HG02571 (cell line): ENCODE measurements at regions not wholly inside any gene's neighbourhood (a gene's known extent, or its start where the extent isn't known, plus 50 kb on each side); places are given as distances from the start of the nearest gene placed in this dataset.
"Not testable (repeated sequence)": the region's sequence is repeated elsewhere in the genome, so short reads cannot be mapped to it uniquely, and the experiment has no call there.

ENCODE experiments used
- ATAC-seq: cut with Tn5 transposase; IDR thresholded peaks from one replicate; pipeline ENCODE4 v1.9.1; 2021; ENCODE audit warnings: mild to moderate bottlenecking, moderate library complexity; ENCODE audit not compliant: unreplicated experiment

DNA sequence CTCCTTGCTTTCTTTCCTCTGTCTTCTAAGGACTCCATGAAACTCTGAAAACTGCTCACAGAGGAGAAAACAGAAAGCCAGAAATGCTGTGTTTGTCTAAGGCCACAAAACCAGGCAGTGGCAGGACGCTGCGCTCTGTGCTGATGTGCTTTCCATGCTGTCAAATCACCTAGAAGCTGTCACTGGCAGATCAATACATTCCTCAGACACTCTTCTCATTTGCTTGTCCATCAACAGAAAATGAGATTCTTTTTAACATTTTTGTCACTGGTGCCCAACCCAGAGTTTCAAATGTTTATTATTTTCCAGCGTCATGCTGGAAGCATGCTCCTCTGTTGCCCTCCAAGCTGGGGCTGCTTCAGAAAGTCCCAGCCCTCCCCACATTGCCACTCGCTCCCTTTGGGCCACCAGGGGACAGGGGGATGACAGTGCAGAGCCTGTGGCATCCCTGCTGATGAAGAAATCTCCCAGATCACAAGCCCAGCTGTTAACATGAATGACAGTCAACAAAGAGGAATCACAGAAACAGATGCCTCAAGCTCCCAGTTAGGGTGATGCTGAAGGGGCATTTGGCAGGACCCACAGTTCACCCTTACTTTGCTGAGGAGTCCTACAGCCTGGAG is 117.5 kb upstream of the MEIS1 start:
- no peak for ATAC-seq

DNA sequence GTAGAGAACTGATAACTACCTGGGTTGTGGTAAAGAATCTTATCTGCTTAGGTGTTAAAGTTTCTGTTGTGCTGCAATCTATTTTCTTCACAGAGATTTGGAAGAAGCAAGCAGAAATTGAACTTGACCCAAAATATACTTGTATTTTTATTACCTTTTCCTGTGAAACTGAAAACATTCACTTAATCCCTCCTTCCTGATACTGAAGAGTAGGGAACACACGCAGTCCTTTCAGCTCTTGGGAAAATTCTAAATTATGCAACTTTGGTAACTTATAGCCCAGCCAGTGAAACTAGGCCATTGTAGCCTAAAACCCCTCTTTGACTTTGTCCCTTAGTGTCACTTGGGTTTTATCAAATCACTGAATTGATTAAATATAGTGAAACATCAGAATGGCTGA is 128.4 kb upstream of the MEIS1 start:
- no peak for ATAC-seq

DNA sequence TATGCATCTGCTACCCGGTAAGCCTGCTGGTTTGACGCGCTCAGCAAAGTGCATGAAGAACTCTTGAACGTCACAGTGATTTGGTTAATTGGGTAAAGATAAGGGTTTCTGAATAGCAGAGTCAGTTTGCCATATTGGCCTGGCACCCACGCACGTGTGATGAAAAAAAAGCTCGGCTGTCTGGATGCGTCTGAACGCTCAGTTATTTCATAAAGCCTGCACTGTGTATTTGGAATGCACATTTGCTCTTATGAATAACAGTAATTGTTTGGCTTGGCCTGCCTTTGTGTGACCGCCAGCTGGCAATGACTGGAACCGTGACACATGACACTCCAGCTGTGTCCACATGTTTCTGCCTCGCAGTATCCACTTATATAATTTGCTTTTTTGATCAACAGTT is 129.2 kb upstream of the MEIS1 start:
- ATAC-seq: no peak

DNA sequence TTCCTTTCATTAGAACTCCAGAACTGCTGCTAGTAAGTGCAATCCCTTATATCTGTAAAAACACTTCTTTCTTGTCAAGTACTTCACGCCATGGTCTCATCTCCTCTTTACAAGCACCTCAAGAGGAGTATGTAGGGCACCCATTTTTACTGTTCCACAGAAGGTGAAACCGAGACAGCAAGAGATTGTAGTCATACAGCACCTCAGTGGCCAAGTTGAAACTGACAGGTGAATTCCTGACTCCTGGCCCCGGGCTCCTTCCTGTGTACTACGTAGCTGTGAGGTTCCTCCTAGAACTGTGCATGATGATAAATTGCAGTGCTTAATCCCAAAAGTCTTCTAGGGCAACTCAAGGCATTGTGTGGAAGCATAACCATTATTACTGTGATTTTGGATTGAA is 131.5 kb upstream of the MEIS1 start:
- ATAC-seq: no peak

DNA sequence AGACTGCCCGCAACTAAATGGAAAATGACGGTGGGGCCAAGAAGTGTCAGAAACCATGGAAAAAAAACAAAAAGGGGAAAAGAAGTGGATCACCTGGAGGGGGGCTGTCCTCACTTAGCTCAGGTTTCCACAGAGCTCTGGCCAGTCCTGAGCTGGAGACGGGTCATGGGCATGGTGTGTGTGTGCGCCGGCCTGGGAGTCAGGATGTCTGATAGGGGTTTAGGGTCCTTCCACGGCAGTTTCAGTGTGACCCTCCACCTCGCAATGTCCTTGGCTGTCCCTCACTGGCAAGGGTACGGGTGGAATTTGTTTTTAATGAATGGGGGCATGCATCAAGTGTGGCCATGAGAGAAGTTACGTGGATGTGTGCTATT is 133.2 kb upstream of the MEIS1 start:
- ATAC-seq: no peak

DNA sequence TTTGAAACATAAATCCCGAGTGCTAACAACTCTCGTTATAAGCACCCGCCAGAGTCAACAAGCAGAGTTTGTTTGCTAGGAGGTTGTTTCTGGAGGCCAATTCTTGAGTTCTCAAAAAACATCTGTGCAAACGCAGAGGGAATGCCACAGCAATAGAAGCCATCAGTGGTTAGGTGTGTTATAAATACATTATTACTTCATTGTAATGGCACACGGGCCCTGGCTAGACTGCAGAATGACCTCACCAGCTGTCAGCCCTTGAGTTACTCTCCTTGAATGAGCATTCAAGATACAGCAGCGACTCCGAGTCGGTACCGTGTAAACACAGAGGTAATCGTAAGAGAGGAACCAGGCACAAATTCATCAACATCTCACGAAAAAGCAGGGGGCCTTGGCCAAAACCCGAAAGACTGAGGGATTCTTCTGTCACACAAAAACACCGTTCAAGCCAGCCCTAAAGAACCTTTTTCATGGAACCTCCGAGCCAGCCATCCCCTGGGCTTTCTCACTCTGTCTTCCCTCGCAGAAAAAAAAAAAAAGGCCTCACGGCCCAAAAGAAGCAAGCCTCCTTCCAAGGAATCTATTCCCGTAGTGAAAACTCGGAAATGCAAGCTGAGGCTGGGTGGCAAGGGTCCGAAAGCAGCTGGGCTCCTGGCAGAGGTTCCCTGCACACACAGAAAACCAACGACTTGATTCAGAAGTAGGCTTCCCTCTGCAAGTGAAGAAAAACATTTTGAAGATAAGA is 133.7 kb upstream of the MEIS1 start:
- no peak for ATAC-seq

DNA sequence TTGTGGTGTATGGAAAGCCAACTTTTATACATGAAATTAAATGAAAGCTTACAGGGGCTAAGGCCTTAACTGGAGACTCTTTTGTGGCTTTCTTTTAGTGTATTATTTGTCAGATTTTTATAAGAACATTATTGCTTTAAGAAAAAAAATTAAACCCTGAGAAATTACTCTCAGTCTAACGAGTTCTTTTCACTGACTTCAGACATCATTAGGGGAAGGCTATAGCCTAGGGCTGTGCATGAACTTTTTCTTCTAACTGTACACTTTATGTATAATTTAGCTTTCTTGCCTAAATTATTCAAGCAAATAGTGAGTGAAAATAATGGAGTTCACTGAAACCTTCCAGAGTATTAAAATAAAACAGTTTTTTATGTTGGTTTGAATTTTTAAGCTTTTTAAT is 151.1 kb upstream of the MEIS1 start:
- ATAC-seq: no peak

DNA sequence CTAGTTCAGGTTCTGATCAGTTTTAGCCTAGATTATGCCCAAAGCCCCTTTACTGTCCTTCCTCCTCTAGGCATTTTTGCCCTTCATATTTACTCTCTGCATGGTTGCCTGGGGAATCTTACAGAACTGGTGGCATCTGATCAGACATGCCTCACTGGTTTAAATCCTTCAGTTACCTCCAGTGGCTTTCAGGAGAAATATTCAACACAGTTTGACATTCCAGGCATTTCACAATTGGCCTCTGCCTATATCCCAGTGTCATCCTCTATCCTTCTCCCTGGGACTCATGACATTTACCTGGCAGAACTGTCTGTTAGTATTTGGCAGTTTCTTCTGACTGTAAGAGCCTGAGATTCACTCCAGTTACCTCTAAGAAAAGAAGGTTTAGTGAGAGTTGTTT is 152.9 kb upstream of the MEIS1 start:
- no peak for ATAC-seq

DNA sequence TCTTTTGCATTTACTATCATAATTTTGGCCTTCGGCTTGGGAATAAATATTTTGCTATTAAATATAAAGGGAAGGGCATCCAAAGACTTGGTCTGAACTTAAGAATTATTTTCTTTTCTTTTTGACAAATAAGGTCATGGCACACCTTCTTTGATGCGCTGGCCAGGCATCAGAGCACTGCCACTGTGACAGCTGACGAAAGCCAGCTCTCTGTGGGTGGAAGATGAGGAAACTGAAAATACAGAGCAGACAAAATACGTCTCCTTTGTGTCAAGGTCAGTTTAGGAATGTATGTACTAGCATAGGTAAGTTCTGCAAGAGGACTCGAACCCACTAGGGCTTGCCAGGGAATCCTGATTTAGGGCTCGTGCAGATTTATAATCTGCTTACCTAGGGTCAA is 155.9 kb upstream of the MEIS1 start:
- ATAC-seq: no peak

DNA sequence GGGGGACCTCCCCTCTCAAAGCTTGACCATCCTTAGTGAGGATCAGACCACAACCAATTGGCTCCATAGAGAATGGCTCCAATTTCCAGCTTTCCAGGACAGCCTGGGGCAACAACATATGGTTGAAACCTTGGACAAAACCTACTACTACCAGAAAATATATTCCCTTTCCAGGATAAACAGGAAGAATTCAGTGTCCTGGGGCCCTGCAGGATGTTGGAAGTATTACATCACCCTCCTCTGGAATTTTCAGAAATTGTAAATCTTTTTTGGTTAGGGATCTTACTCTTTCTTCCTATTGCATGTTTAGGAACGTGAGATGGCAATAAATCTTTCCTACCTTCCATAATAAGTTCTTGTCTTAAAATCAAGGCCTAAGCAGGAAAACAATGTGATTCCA is 158.9 kb upstream of the MEIS1 start:
- no peak for ATAC-seq

DNA sequence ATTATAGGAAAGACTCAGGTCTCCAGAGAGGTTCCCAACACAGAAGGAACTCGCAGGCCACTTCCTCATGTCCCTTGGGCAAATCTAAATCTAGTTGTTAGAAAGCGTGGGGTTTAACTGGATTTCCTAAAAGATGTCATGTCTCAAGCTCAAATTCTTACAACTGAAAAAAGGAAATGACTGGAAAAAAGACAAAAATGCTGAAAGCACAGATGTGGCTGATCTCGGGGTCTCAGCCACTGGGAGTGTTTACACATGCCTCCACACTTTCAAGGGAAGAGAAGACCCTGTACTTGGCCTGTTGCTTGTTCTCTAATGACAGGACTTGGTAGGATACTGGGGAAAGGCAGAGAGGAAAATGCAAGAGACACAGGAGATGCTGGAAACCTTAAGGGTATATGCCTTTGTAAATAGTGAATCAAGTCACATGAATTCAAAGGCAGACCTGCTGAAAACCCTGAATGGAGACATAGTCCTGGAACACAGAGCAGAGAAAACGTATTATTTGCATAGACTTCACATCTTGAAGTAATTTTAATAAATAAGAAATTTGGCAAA is 160.9 kb upstream of the MEIS1 start:
- ATAC-seq: no peak

DNA sequence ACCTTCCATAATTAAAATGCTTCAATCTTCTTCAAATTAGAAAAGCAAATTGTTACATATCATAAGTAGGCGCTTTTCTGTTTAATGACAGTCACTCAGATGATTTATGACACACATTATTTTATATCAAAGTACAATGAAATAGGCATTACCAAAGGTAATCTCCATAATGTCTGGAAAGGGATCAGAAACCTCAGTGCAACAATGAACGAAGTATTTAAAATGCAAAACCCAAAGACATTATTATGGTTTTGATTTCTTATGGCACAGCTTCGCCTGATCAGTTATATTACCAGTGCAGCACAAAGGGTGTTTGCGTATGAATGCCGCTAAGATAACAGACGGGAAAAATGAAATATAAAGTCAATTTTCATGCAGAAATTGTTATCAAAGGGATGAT is 162.2 kb upstream of the MEIS1 start:
- no peak for ATAC-seq

DNA sequence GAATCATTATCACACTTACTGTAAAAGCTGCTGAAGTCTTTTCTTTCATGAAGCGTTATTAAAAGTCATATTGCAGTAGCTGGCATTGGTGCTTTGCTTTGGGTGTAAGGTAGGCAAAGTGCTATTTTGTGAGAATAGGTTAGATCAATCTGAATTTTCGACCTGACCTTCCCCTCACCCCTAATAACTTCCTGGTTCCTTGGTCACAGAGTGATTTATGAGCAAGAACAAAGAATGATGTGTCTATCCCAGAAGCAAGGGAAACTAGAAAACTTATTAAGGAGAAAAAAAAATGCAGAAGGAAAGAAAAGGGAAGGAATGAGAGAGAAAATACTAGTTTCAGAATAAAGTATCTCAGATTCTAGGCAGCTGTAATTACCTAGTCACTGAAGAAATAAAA is 163.1 kb upstream of the MEIS1 start:
- no peak for ATAC-seq

DNA sequence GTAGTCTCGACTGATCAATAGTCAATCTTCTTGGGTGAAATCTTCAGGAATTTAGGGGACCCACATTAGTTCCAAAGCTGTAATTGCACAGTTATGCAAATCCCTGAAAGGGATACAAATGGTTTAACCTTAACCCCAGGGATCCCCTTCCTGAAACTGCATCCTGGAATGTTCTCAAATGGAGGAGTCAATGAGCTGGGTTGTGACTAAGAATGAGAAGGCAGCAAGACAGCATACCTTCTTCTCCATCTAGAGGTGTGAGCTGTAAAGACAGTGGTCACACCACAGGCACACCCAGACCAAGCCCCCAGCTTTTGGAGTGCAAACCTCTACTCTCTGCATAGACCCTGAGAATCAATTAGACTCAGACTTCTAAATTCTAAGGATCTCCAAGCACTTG is 164.7 kb upstream of the MEIS1 start:
- ATAC-seq: no peak

DNA sequence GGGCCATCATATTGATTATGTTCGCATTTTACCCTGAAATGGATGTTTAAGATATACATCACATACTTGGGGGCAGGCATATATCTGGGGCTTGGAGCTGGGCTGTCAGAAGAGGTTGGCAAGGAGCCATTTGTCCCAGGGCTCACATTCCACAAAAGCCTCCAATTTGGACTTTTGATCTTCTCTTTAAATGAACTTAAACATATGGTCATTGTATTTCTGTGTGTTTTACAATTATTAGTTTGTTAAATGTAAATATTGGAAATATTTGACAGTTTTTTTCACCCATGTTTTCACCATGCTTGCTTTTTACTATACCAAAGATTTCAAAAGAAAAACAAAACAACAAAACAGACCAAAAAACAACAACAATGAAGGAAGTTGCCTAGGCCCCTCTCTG is 165.8 kb upstream of the MEIS1 start:
- ATAC-seq: no peak

DNA sequence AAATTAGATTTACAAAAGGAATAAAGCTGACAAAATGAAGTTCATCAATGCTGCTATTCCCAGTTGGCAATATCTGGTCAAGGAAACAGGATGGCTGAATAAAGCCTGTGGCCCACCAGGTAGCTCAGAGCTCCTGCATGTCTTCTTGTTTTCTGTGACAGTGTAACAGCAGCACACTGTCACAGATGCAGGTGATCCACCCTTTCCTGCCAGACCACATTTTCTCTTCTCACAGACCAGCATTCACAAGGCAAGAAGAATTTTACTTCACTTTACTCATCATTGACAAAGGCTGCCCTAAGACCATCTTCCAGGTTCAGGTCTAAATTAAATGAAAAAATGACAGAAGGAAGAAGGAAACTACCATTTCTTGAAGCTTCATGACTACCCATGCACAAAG is 166.2 kb upstream of the MEIS1 start:
- ATAC-seq: no peak

DNA sequence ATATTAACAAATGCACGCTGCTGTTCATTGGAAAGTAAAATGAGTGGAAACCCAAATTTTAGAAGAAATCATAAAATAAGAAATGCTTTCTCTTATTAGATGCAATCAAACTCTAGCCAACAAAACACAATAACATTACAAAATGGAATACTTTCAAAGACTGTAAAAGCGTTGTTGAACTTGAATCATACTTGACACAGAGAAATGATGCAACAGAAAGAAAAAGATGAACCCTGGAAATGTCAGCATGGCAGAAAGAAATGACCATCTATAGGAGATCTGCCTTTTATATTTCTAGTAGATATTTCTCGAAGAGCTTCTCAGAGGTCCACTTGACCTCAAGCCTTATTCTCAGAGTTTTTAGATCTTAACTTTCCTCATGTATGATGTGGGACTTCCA is 170.6 kb upstream of the MEIS1 start:
- ATAC-seq: no peak

DNA sequence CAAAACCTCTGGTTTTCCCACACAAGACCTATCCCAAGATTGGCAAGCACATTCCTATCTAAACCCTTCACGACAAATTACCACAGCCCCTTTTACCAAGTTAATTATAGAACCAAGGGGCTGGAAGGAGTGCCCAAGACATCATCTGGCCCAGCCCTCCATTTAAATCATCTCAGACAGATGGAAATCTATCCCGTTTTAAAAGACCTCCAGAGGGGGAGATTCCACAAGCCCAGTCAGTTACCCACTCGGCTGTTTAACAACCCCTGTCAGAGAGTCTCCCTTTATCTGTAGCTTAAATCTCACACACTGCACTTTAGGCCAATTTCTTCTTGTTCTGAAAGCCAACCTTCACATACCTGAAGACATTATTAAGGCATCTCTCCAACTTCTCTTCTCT is 179.1 kb upstream of the MEIS1 start:
- ATAC-seq: no peak

DNA sequence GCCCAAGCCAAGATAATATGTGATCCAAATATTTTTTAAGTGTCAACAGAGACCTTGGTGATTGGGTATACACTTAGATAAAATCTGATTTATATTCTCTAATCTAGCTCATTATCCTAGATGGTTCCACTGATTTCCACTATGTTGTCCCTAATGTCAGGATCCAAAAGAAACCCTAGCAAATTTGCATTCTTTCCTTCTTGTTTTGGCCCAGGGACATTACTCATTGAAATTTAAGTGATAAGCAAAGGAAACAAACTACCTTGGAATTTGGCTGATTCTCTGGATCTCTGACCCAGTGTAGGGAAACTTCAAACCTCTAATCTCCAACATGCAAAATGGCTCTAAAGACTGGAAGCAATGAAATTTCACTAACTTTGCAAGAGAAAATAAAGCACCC is 179.8 kb upstream of the MEIS1 start:
- ATAC-seq: no peak

DNA sequence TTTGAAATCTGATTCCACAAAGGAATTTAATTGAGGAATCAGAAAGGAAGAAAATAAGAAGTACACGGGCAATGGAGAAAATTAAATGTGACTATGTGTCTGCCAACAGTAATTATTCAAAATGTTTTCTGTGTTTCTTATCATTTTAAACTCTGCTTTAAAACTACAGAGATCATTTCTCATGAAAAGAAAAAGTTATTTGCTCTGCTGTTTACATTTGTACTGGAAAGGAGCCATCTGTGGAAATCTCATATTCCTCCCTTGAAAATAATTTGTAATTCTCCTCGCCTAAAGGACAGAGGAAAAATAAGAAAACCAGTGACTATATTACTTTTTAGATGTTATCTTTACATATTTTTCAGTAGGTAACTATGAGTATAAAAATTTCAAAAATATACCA is 181.9 kb upstream of the MEIS1 start:
- no peak for ATAC-seq

DNA sequence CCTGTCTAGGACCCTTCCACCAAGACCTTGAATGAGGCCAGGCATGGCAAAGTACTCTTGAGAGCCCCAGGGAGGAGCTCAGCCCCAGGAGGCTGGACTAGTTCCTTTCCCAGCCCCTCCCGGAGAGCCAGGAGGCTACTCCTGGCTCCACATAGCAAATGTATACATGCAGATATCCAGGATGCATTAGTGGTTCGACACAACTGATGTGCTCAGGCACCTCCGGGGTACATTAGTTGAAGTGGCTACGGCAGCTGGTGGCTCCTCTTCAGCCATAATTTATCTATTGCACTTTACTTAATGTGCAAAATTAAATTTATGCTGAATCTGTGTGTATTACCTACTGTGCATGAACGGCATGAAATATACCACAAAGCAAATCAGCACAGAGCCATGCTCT is 182.8 kb upstream of the MEIS1 start:
- no peak for ATAC-seq

DNA sequence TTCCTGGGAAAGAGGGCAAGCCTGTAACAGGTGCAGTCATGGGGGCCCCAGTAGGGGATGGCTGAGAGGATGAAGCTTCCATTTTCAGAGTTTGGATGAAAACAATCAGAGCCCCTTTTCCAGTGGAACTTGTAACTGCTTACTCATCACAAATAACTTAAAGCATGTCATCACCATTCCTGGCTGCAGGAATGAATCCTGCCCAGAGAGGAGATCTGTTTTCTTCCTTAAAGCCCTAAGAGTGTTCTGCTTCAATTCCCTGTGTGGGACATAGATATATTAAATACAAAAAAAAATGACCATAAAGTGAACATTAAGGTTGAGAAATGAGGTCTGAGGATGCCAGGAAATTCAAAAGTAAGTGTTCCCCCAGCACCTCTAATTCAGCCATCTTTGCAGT is 183.4 kb upstream of the MEIS1 start:
- ATAC-seq: no peak

DNA sequence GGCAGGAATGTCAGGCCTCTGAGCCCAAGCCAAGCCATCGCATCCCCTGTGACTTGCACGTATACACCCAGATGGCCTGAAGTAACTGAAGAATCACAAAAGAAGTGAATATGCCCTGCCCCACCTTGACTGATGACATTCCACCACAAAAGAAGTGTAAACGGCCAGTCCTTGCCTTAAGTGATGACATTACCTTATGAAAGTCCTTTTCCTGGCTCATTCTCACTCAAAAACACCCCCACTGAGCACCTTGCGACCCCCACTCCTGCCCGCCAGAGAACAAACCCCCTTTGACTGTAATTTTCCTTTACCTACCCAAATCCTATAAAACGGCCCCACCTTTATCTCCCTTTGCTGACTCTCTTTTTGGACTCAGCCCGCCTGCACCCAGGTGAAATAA is 185.8 kb upstream of the MEIS1 start:
- not testable (repeated sequence) for ATAC-seq
